Chondrocyte (in vitro differentiated cells): ENCODE measurements at regions not wholly inside any gene's neighbourhood (a gene's known extent, or its start where the extent isn't known, plus 50 kb on each side); places are given as distances from the start of the nearest gene placed in this dataset.

Experiments
- DNase-seq: peaks from one replicate; pipeline ENCODE4 v3.0.0; 2021; ENCODE audit warnings: mixed read lengths, low spot score
- H3K27ac Mint-ChIP-seq: one replicate; pipeline ENCODE4 v1.8.0; 2021; ENCODE audit warnings: mild to moderate bottlenecking, moderate library complexity, mixed read lengths; ENCODE audit not compliant: unreplicated experiment
- H3K27me3 Mint-ChIP-seq: 2 replicates; pipeline ENCODE4 v1.8.0; 2021; ENCODE audit warnings: low read depth, mixed read lengths
- H3K36me3 Mint-ChIP-seq: 2 replicates; pipeline ENCODE4 v1.8.0; 2021; ENCODE audit warnings: low read depth, mixed read lengths
- H3K4me1 Mint-ChIP-seq: 2 replicates; pipeline ENCODE4 v1.8.0; 2021; ENCODE audit warnings: low read depth, mild to moderate bottlenecking, mixed read lengths
- H3K4me3 Mint-ChIP-seq: one replicate; pipeline ENCODE4 v1.8.0; 2021; ENCODE audit warnings: mild to moderate bottlenecking, moderate library complexity, mixed read lengths; ENCODE audit not compliant: unreplicated experiment
- H3K9me3 Mint-ChIP-seq: 2 replicates; pipeline ENCODE4 v1.8.0; 2021; ENCODE audit warnings: low read depth, mixed read lengths
- CTCF ChIP-seq: fragments of 200-600 bp; sonication (generic); IDR thresholded peaks from 2 replicates; pipeline ENCODE4 v1.5.0; 2021; ENCODE audit warnings: antibody characterized with exemption, mild to moderate bottlenecking, moderate library complexity

GRCh38 chr15:85941186-85941855 lies 138.3 kb upstream of the AGBL1 start:
- DNase-seq = no peak
- Mint-ChIP-seq H3K4me3 (no peak overlapping the region), H3K27ac (no peak overlapping the region), H3K9me3 (no peaks in the 10 kb centered on the region), H3K36me3 (no peaks in the 10 kb centered on the region), H3K4me1 (no peaks in the 10 kb centered on the region), H3K27me3 (peaks cover 3% of the 10 kb centered on the region)
- TF ChIP-seq CTCF = no peak

DNA sequence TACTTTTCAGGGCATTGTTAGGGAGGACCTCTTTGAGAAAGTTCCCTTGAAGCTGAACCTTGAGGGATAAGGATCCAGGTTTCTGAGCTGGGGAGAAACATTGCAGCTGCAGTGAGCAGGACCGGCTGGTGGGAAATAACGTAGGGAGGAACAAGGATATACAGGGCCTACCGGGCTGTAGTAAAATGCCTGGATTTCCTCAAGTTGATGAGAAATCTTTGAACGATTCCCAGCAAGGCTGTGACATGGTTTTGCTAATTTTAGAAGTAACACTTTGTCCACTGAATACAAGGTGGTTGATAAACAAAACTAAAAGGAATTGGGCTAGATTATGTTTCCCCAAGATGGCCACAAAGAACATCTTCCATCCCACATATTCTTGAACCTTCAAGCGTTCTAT lies 137.0 kb upstream of the AGBL1 start:
- Mint-ChIP-seq H3K4me3 (no peak overlapping the region), H3K27me3 (no peaks in the 10 kb centered on the region), H3K27ac (no peak overlapping the region), H3K9me3 (no peaks in the 10 kb centered on the region), H3K36me3 (no peaks in the 10 kb centered on the region), H3K4me1 (no peaks in the 10 kb centered on the region)
- DNase-seq = no peak
- no peak for TF ChIP-seq CTCF

DNA sequence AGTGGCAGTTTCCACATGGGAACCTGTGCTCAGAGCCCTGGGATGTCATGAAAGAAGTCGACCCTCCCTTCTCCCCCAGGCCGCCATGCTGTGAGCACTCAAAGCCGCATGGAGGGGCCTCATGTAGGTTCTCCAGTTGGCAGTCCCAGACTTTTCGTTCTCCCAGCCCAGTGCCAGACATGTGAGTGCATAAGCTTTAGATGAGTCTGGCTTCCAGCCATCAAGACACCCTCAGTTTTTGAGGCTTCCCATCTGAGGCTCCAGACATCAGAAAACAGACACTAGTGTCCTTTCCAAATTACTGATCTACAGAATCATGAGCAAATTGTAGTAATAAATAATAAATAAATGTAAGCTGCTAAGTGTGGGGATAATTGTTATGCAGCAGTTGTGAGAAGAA lies 136.5 kb upstream of the AGBL1 start:
- no peak for TF ChIP-seq CTCF
- H3K36me3 Mint-ChIP-seq = no peaks in the 10 kb centered on the region
- no peak overlapping the region for H3K4me3 Mint-ChIP-seq
- no peaks in the 10 kb centered on the region for H3K4me1 Mint-ChIP-seq
- DNase-seq = no peak
- H3K27me3 Mint-ChIP-seq = no peaks in the 10 kb centered on the region
- no peak overlapping the region for H3K27ac Mint-ChIP-seq
- no peaks in the 10 kb centered on the region for H3K9me3 Mint-ChIP-seq

- no peaks in the 10 kb centered on the region for H3K9me3 Mint-ChIP-seq
- no peak for TF ChIP-seq CTCF
- no peaks in the 10 kb centered on the region for H3K27me3 Mint-ChIP-seq
- no peaks in the 10 kb centered on the region for H3K4me1 Mint-ChIP-seq
- H3K36me3 Mint-ChIP-seq = no peaks in the 10 kb centered on the region
- no peak overlapping the region for H3K4me3 Mint-ChIP-seq
- no peak overlapping the region for H3K27ac Mint-ChIP-seq
- DNase-seq = no peak
Observed at GRCh38 chr15:85943791-85944190, 135.9 kb upstream of the AGBL1 start.

GRCh38 chr15:85947021-85947420 lies 132.7 kb upstream of the AGBL1 start:
- no peaks in the 10 kb centered on the region for H3K9me3 Mint-ChIP-seq
- no peaks in the 10 kb centered on the region for H3K27me3 Mint-ChIP-seq
- H3K4me3 Mint-ChIP-seq = no peak overlapping the region
- no peaks in the 10 kb centered on the region for H3K4me1 Mint-ChIP-seq
- no peak overlapping the region for H3K27ac Mint-ChIP-seq
- TF ChIP-seq CTCF = no peak
- H3K36me3 Mint-ChIP-seq = no peaks in the 10 kb centered on the region
- no peak for DNase-seq
